ENCODE measurements at regions not wholly inside any gene's neighbourhood (a gene's known extent, or its start where the extent isn't known, plus 50 kb on each side); places are given as distances from the start of the nearest gene placed in this dataset.

GRCh38 chr3:159797771-159798170 is 190.9 kb upstream of the IL12A start:
- TF ChIP-seq, protein P1, sequence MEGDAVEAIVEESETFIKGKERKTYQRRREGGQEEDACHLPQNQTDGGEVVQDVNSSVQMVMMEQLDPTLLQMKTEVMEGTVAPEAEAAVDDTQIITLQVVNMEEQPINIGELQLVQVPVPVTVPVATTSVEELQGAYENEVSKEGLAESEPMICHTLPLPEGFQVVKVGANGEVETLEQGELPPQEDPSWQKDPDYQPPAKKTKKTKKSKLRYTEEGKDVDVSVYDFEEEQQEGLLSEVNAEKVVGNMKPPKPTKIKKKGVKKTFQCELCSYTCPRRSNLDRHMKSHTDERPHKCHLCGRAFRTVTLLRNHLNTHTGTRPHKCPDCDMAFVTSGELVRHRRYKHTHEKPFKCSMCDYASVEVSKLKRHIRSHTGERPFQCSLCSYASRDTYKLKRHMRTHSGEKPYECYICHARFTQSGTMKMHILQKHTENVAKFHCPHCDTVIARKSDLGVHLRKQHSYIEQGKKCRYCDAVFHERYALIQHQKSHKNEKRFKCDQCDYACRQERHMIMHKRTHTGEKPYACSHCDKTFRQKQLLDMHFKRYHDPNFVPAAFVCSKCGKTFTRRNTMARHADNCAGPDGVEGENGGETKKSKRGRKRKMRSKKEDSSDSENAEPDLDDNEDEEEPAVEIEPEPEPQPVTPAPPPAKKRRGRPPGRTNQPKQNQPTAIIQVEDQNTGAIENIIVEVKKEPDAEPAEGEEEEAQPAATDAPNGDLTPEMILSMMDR (IDR thresholded peaks at IDR 0.05): no peak
- TF ChIP-seq POLR2A (IDR thresholded peaks at IDR 0.05): no peak
- TF ChIP-seq POLR2AphosphoS5 (IDR thresholded peaks at IDR 0.05): no peak
- H3K27ac ChIP-seq: no peak overlapping the region
- intact Hi-C loops (cut with DNase I): no loop called here
- no peaks in the 10 kb centered on the region for H3K4me1 ChIP-seq (replicated peaks)
- no peak for DNase-seq (ENCODE audit: low spot score)
- H3K27me3 ChIP-seq (replicated peaks; ENCODE audit: insufficient read depth): no peaks in the 10 kb centered on the region
- no peak overlapping the region for H3K4me3 ChIP-seq
- H3K9me3 ChIP-seq: no peaks in the 10 kb centered on the region
- no peaks in the 10 kb centered on the region for H3K36me3 ChIP-seq

DNA sequence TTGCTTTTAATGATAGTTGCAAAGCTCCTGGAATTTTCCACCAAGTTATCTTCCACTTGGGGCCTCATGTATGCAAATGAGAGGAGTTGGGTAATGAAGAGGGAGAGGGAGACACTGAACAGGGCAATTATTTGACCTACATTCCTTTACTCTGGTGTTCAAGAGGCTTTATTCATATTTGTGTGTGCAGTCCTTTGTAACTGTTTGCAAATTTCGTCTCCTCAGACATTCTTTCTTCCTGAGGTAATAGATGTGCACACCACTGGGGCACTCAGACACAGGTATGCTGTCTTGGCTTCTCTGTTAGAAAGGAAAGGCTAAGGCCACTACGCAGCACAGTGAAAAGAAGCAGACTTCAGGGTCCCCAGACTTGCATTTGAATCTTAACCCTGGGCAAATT is 189.7 kb upstream of the IL12A start:
- no peak overlapping the region for H3K4me3 ChIP-seq
- H3K27ac ChIP-seq: no peak overlapping the region
- no peaks in the 10 kb centered on the region for H3K27me3 ChIP-seq (replicated peaks; ENCODE audit: insufficient read depth)
- TF ChIP-seq POLR2A (IDR thresholded peaks at IDR 0.05) (no peak), POLR2AphosphoS5 (IDR thresholded peaks at IDR 0.05) (no peak)
- TF ChIP-seq, protein P1 (IDR thresholded peaks at IDR 0.05): no peak
- DNase-seq (ENCODE audit: low spot score): no peak
- H3K36me3 ChIP-seq: no peaks in the 10 kb centered on the region
- H3K4me1 ChIP-seq (replicated peaks): no peaks in the 10 kb centered on the region
- no peaks in the 10 kb centered on the region for H3K9me3 ChIP-seq
- 29% methylated on average over 2 of the region's 2 CpGs for WGBS
- intact Hi-C loops (cut with DNase I): no loop called here

DNA sequence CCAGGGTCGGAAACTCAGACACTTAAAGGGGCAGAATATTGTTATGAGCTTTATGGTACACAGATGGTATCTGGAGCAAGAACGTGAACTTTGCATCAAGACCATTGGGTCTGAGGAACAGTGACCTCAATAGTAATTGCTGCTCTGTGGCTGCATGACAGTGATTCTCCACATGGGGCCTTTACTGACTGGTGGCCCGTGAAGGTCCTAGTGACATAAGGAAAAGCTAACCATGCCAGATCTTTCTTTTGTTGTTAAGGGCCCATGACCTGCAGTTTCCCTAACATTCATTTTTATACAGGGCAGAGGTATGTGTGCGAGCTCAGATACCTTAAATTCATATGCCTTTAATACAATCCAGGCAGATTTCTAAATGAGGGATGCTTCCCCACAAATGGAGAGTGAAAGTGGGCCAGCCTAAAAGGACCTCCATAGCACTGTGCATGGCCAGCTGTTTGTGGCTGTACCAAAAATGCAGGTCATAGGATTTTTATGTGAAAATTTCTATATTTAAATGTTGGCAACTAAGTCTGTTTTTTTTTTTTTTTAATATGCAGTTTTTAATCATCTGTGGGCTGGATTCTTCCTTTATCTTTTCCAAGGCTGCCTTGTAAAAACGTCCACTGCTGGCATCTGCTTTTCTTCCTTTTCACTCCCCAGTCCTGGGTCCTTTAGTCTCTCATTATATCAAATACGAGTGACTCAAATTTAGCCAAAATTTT is 188.0 kb upstream of the IL12A start:
- WGBS: 61% methylated on average over 6 of the region's 6 CpGs
- Histone ChIP-seq H3K27ac (no peak overlapping the region), H3K27me3 (replicated peaks; ENCODE audit: insufficient read depth) (no peaks in the 10 kb centered on the region), H3K4me1 (replicated peaks) (no peaks in the 10 kb centered on the region), H3K36me3 (no peaks in the 10 kb centered on the region), H3K4me3 (no peak overlapping the region), H3K9me3 (no peaks in the 10 kb centered on the region)
- TF ChIP-seq, protein P1 (IDR thresholded peaks at IDR 0.05): no peak
- no peak for TF ChIP-seq POLR2AphosphoS5 (IDR thresholded peaks at IDR 0.05)
- TF ChIP-seq POLR2A (IDR thresholded peaks at IDR 0.05): no peak
- DNase-seq (ENCODE audit: low spot score): no peak
- intact Hi-C loops (cut with DNase I): loop anchor here (2.0 kb wide), 1 partner anchor 34 kb away; no protein-coding TSS in a partner anchor

DNA sequence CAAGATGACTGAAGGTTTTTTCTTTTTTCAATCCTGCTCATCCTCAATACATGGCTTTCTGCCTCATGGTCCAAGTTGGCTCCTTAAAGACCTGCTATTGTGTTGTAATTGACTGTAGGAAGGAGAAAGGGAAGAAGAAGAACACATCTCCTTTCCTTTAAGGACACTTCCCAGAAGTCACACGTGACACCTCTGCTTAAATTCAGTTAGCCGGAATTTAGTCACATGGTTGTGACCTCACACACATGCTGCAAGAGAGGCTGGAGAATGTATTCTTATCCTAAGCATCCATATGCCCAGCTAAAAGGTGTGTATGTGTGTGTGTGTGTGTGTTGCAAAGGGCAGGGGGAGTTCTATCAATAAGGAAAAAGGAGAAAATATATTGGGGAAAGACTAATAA is 185.8 kb upstream of the IL12A start:
- Histone ChIP-seq H3K4me1 (replicated peaks) (no peaks in the 10 kb centered on the region), H3K9me3 (no peaks in the 10 kb centered on the region), H3K27me3 (replicated peaks; ENCODE audit: insufficient read depth) (no peaks in the 10 kb centered on the region), H3K27ac (no peak overlapping the region), H3K36me3 (no peaks in the 10 kb centered on the region), H3K4me3 (no peak overlapping the region)
- DNase-seq (ENCODE audit: low spot score): no peak
- intact Hi-C loops (cut with DNase I): no loop called here
- WGBS: 87% methylated on average over 2 of the region's 2 CpGs
- TF ChIP-seq POLR2AphosphoS5 (IDR thresholded peaks at IDR 0.05): no peak
- TF ChIP-seq, protein P1 (IDR thresholded peaks at IDR 0.05): no peak
- TF ChIP-seq POLR2A (IDR thresholded peaks at IDR 0.05): no peak

- WGBS: 82% methylated on average over 3 of the region's 3 CpGs
- intact Hi-C loops (cut with DNase I): no loop called here
- Histone ChIP-seq H3K36me3 (no peaks in the 10 kb centered on the region), H3K4me1 (replicated peaks) (no peaks in the 10 kb centered on the region), H3K27ac (no peak overlapping the region), H3K9me3 (no peaks in the 10 kb centered on the region), H3K4me3 (no peak overlapping the region), H3K27me3 (replicated peaks; ENCODE audit: insufficient read depth) (no peaks in the 10 kb centered on the region)
- DNase-seq (ENCODE audit: low spot score): no peak
- TF ChIP-seq POLR2A (IDR thresholded peaks at IDR 0.05) (no peak), POLR2AphosphoS5 (IDR thresholded peaks at IDR 0.05) (no peak)
- TF ChIP-seq, protein P1 (IDR thresholded peaks at IDR 0.05): no peak
Measured at GRCh38 chr3:159803459-159803858, 185.2 kb upstream of the IL12A start.
